LNCaP clone FGC (cell line): ENCODE measurements at regions not wholly inside any gene's neighbourhood (a gene's known extent, or its start where the extent isn't known, plus 50 kb on each side); places are given as distances from the start of the nearest gene placed in this dataset.

Experiments used
- DNase-seq: peaks from one replicate; pipeline ENCODE4 v3.0.0-alpha.2; 2011; ENCODE audit warnings: low read depth
- H3K4me3 ChIP-seq: 2 replicates; pipeline ENCODE4 v1.5.1; 2011; ENCODE audit warnings: mild to moderate bottlenecking, low read depth, low read length, control low read depth
- TF ChIP-seq, protein P1 (sequence below): IDR thresholded peaks from 2 replicates; pipeline ENCODE4 v1.5.1; 2012; ENCODE audit warnings: mild to moderate bottlenecking; ENCODE audit not compliant: control insufficient read depth, insufficient read depth; ENCODE audit errors: extremely low read depth

DNA sequence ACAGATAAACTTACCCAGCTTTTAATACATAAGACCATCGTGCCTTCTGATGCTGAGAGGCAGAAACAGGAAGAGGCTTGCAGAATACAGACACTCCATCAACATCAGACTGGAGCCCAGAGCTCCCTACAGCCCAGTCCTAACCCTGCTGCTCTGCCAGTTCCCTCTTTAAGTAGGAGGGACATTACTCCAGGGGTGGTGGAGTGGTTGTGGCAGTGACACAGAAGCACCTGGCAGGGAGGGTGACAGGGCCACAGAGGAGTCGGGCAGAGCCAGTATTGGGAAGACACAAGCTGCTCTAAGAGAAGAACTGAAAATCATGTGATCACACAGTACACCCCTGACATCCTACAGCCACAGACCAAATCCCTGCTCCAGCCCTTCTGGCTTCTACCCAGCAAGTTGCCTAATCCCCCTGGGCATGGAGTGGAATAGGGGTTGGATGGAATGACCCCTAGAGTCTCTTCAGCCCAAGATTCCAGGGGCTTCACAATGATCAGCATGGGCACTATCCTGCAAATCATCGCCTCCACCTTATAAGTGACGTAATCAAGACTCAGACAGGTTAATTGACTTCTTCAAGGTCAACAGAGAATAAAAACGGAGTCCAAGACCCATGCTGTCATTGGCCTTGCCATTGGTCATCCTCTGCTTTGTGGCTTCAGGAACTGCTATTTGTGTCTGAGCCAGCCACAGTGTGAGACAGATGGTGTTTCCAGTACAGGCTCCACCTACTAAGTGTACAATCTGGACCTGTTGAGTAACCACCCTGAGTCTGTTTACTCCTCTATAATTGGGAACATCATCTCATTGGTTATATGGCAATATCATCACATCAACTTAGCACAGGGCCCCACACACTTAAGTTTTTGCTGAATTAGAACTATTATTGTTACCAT lies 61.1 kb upstream of the ZMIZ1 start:
- DNase-seq: no peak
- TF ChIP-seq, protein P1, sequence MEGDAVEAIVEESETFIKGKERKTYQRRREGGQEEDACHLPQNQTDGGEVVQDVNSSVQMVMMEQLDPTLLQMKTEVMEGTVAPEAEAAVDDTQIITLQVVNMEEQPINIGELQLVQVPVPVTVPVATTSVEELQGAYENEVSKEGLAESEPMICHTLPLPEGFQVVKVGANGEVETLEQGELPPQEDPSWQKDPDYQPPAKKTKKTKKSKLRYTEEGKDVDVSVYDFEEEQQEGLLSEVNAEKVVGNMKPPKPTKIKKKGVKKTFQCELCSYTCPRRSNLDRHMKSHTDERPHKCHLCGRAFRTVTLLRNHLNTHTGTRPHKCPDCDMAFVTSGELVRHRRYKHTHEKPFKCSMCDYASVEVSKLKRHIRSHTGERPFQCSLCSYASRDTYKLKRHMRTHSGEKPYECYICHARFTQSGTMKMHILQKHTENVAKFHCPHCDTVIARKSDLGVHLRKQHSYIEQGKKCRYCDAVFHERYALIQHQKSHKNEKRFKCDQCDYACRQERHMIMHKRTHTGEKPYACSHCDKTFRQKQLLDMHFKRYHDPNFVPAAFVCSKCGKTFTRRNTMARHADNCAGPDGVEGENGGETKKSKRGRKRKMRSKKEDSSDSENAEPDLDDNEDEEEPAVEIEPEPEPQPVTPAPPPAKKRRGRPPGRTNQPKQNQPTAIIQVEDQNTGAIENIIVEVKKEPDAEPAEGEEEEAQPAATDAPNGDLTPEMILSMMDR: no peak
- no peak overlapping the region for H3K4me3 ChIP-seq

DNA sequence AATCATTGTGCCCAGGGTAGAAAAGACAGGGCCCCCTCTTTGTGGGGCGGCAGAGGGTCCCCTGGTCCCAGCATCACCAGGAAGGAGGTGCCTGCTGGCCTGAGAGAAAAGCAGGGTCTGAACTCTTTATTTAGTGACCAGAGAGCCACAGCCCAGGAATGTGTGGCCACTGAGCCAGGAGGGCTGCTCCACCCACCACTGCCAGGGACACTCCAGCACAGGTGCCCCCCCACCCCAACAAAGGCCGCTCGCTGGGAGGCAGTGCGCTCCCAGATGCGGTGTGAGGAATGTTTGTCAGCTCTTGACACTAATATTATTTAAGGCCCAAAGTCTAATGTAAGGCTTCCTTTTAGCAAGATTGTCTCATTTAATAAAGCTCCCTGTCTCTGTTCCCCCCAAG lies 59.6 kb upstream of the ZMIZ1 start:
- H3K4me3 ChIP-seq: no peak overlapping the region
- TF ChIP-seq, protein P1: no peak
- no peak for DNase-seq

DNA sequence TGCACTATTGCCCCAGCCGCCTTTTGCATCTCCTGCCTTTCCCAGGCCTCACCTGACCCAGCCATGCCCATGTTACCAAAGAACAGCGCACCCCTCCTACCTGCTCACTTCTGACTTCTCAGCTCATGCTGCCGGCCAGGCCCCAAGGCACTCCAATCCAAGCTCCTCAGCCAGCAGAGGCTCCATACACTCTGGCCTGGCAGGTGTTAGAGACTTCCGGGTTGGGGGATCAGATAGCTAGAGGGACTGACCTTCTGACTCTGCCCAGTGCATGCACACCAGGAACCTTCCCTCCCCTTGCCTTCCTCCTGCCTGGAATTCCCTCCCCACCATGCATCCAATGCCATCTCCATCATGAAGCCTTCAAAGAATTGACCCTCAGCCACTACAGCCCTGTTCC lies 56.2 kb upstream of the ZMIZ1 start:
- DNase-seq: no peak
- no peak overlapping the region for H3K4me3 ChIP-seq
- TF ChIP-seq, protein P1: no peak

DNA sequence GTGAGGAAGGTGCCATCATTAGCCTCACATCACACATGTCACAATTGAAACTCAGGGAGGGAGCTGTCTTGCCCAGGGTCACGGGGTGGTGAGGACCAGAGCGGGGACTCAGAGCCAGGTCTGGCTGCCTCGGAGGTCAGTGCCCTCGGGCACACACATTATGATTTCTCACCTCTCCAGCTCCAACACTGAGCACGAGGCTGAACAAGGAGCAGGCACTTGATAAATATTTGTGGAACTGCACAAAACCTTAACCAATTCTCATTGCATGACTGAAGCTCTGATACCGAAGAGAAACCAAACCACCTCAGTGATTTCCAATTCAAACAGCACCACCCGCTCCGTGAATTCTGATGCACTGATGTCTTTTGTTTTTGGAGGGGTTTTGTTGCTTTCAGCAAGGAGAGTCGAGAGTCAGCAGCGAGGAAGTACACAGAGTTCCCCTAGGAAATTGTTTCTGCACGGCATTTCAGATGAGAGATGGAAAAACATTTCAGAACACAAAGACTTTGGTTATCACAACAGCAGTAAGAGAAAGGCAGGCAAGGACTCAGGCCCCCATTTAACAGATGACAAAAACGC lies 55.3 kb upstream of the ZMIZ1 start:
- no peak for DNase-seq

DNA sequence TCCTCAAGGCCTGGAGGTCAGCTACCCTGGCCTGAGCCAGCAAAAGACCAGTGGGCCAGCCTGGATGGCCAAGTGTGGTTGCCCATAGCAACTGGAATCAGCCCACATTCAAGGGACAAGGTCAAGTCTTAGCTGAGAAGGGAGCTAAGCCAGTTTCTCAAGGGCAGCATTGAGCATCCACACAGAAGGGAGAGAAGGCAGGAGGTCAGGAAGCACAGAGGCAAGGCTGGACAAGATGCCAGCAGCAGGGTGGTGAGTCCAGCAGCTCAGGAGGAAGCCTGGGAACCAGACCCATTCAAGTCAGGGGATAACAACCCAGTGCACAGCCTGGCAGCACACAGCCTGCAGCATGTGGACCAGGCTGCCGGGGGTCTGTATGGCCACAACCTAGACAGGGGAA lies 54.0 kb upstream of the ZMIZ1 start:
- DNase-seq: no peak
- TF ChIP-seq, protein P1: no peak
- no peak overlapping the region for H3K4me3 ChIP-seq

More for the DNA sequence above, 55.3 kb upstream of the ZMIZ1 start:
- no peak overlapping the region for H3K4me3 ChIP-seq
- TF ChIP-seq, protein P1: no peak

DNA sequence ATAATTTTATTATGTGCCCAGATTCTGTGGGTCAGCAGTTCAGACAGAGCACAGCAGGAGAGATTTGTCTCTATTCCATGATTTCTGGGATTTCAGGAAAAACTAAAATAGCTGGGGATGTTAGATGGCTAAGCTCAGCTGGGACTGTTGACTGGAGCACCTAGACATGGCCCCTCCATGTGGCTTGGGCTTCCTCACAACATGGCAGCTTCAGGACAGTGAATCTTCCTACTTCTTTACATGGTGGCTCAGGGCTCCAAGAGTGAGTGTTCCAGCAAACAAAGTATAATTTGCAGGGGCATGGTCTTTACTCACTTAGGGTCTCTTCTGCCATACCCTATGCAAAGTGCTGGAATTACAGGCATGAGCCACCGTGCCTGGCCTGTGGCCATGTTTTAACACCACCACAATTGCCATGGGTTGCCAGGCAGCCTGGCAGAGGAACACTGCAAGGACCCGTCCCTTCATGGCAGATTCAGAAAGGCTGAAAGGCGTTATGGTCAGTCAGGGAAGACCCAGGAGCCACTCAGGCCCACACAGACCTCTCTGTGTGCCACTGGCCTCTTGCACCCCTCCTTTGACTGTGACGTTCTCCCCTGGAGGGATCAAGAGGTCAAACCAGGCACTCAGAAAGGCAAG lies 50.8 kb upstream of the ZMIZ1 start:
- H3K4me3 ChIP-seq: no peak overlapping the region
- DNase-seq: no peak
- TF ChIP-seq, protein P1: no peak
